Tibial nerve (tissue), 4 donors: ENCODE measurements at regions not wholly inside any gene's neighbourhood (a gene's known extent, or its start where the extent isn't known, plus 50 kb on each side); places are given as distances from the start of the nearest gene placed in this dataset.

Experiments used
- DNase-seq, 2 donors: peaks; one replicate each; pipeline ENCODE4 v3.0.0-alpha.2; 2019; ENCODE audit warnings: low spot score in 2 of 2
- H3K27ac ChIP-seq, 4 donors: fragments of 200-600 bp; sonication (generic) in 3 of 4; one replicate each; pipeline ENCODE4 v1.5.1; 2017 to 2019; ENCODE audit warnings: mild to moderate bottlenecking in 1 of 4
- H3K27me3 ChIP-seq, 2 donors: fragments of 200-600 bp; sonication (generic) in 1 of 2; one replicate each; pipeline versions ENCODE4 v1.5.1 to v1.6.0; 2017 to 2019
- H3K36me3 ChIP-seq, 3 donors: fragments of 200-600 bp; sonication (generic); one replicate each; pipeline ENCODE4 v1.5.1; 2018 to 2019
- H3K4me1 ChIP-seq, 4 donors: fragments of 200-600 bp; sonication (generic) in 3 of 4; one replicate each; pipeline ENCODE4 v1.5.1; 2017 to 2019
- H3K4me3 ChIP-seq, 4 donors: fragments of 200-600 bp; sonication (generic) in 3 of 4; one replicate each; pipeline ENCODE4 v1.5.1; 2017 to 2019; ENCODE audit warnings: mild to moderate bottlenecking in 1 of 4, moderate library complexity in 1 of 4
- H3K9me3 ChIP-seq, 4 donors: fragments of 200-600 bp; sonication (generic) in 3 of 4; one replicate each; pipeline ENCODE4 v1.5.1; 2017 to 2019
- EP300 ChIP-seq, 2 donors: sonication (generic); formaldehyde crosslinking; IDR thresholded peaks; one replicate each; pipeline ENCODE4 v1.6.1; 2017; ENCODE audit warnings: antibody characterized with exemption in 2 of 2, mild to moderate bottlenecking in 1 of 2
- POLR2A ChIP-seq, 2 donors: fragments of 450-650 bp; IDR thresholded peaks; one replicate each; pipeline ENCODE4 v1.6.1; 2017; ENCODE audit warnings: antibody characterized with exemption in 2 of 2, mild to moderate bottlenecking in 2 of 2, moderate library complexity in 2 of 2
- WGBS, 2 donors: methylation state at CpG; one replicate each; pipeline ENCODE4 v1.1.5; 2018; 5-methylcytosine and 5-hydroxymethylcytosine counted together
- TF ChIP-seq, protein P1 (sequence below), 5 experiments: fragments of 200-600 bp in 3 of 5; fragments of 450-650 bp in 2 of 5; sonication (generic) in 3 of 5; IDR thresholded peaks; one replicate each; pipeline ENCODE4 v1.5.1; 2016 to 2019; ENCODE audit warnings: antibody characterized with exemption in 5 of 5, mild to moderate bottlenecking in 3 of 5, moderate library complexity in 2 of 5

DNA sequence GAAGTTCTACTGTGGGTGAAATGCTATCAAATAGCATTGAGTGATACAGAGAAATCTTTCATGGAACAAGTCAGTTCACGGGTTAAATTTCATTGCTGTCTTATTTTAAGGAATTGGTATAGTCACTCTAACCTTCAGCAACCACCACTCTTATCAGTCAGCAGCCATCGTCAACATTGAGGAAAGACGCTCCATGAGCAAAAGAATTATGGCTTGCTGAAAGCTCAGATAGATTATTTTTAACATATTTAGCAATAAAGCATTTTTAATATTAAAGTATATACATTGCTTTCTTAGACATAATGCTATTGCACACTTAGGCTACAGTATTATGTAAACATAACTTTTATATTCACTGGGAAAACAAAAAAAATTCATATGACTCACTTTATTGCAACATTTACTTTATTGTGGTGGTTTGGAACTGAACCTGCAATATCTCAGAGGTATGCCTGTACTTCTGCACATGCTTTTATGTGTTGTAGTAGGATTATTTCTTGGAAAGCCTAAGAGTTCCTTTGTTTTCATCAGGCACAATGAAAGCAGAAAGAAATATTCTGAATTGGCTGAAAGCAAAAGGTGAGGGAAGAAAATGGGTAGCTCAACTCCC lies 586.7 kb downstream of the GBA3 start:
- Histone ChIP-seq H3K9me3 (no peaks in the 10 kb centered on the region), H3K4me1 (no peaks in the 10 kb centered on the region), H3K4me3 (no peak overlapping the region), H3K27me3 (no peaks in the 10 kb centered on the region), H3K36me3 (no peaks in the 10 kb centered on the region), H3K27ac (no peak overlapping the region)
- no peak for TF ChIP-seq EP300 (IDR thresholded peaks at IDR 0.05)
- TF ChIP-seq POLR2A (IDR thresholded peaks at IDR 0.05), result no peak
- TF ChIP-seq, protein P1, sequence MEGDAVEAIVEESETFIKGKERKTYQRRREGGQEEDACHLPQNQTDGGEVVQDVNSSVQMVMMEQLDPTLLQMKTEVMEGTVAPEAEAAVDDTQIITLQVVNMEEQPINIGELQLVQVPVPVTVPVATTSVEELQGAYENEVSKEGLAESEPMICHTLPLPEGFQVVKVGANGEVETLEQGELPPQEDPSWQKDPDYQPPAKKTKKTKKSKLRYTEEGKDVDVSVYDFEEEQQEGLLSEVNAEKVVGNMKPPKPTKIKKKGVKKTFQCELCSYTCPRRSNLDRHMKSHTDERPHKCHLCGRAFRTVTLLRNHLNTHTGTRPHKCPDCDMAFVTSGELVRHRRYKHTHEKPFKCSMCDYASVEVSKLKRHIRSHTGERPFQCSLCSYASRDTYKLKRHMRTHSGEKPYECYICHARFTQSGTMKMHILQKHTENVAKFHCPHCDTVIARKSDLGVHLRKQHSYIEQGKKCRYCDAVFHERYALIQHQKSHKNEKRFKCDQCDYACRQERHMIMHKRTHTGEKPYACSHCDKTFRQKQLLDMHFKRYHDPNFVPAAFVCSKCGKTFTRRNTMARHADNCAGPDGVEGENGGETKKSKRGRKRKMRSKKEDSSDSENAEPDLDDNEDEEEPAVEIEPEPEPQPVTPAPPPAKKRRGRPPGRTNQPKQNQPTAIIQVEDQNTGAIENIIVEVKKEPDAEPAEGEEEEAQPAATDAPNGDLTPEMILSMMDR (IDR thresholded peaks at IDR 0.05), result no peak
- DNase-seq, result no peak
- 78 to 82% methylated on average over 3 of the region's 3 CpGs for WGBS, 2 donors

DNA sequence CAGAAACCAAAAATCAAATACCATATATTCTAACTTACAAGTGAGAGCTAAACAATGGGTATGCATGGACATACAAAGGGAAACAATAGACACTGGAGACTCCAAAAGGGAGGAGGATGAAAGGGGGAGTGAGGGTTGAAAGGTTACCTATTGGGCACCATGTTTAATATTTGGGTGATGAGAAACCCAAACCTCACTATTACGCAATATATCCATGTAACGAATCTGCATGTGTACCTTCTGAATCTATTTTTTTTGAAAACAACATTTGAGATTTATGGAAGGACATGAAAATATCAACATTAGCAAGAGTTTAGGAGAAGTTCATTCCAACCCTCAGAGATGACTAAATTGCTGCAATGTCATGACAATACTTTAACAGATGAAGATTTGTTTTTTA lies 586.1 kb downstream of the GBA3 start:
- TF ChIP-seq EP300 (IDR thresholded peaks at IDR 0.05), result no peak
- no peak for TF ChIP-seq POLR2A (IDR thresholded peaks at IDR 0.05)
- TF ChIP-seq, protein P1 (IDR thresholded peaks at IDR 0.05), result no peak
- H3K36me3 ChIP-seq, result no peaks in the 10 kb centered on the region
- H3K27ac ChIP-seq, result no peak overlapping the region
- H3K4me3 ChIP-seq, result no peak overlapping the region
- 85 to 86% methylated on average over 2 of the region's 2 CpGs for WGBS, 2 donors
- no peaks in the 10 kb centered on the region for H3K9me3 ChIP-seq
- no peaks in the 10 kb centered on the region for H3K27me3 ChIP-seq
- no peaks in the 10 kb centered on the region for H3K4me1 ChIP-seq
- no peak for DNase-seq

DNA sequence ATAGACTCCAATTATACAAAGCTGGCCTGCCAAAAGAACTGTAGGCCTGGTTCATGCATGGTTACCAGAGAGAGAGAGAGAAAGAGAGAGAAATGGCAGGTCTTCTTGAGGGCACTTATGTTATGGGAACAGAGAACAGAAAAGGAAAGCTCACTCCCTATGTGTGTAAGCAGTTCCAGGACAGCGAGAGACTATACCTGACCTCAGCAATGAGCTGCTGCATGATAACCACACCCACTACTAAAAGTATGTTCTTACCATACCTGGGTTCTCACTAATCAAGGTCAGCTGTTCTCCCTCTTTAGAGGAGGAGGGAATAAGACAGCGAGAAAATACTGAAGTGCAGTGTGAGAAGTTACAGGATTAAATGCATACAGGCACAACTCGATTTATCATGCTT lies 583.3 kb downstream of the GBA3 start:
- no peak overlapping the region for H3K27ac ChIP-seq
- WGBS, 2 donors, result 71 to 83% methylated on average over 3 of the region's 3 CpGs
- H3K4me1 ChIP-seq, result no peaks in the 10 kb centered on the region
- no peaks in the 10 kb centered on the region for H3K36me3 ChIP-seq
- no peak for TF ChIP-seq POLR2A (IDR thresholded peaks at IDR 0.05)
- TF ChIP-seq, protein P1 (IDR thresholded peaks at IDR 0.05), result no peak
- no peak for TF ChIP-seq EP300 (IDR thresholded peaks at IDR 0.05)
- H3K4me3 ChIP-seq, result no peak overlapping the region
- DNase-seq, result no peak
- H3K9me3 ChIP-seq, result no peaks in the 10 kb centered on the region
- H3K27me3 ChIP-seq, result no peaks in the 10 kb centered on the region

DNA sequence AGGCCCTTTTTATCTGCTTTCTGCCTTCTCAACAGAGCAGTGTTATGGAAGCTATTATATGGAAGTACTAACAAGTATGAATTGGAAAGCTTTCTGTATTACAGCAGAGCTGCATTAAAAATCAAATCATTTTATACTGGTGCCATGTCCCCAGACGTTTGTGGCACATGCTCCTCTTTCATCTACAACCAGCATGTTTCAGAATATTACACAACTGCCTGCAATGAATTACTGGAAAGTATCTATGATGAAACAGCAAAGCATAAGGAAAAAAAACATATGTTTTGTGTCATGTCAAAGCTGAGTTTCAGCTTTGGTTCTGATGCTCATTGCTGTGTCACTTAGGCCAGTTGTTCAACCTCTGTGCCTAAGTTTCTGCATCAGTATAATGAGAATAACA lies 576.8 kb downstream of the GBA3 start:
- H3K27me3 ChIP-seq, result no peaks in the 10 kb centered on the region
- H3K4me1 ChIP-seq, result no peaks in the 10 kb centered on the region
- no peak overlapping the region for H3K27ac ChIP-seq
- no peak for DNase-seq
- H3K36me3 ChIP-seq, result no peaks in the 10 kb centered on the region
- TF ChIP-seq EP300 (IDR thresholded peaks at IDR 0.05), result no peak
- TF ChIP-seq POLR2A (IDR thresholded peaks at IDR 0.05), result no peak
- TF ChIP-seq, protein P1 (IDR thresholded peaks at IDR 0.05), result no peak
- H3K9me3 ChIP-seq, result no peaks in the 10 kb centered on the region
- no peak overlapping the region for H3K4me3 ChIP-seq
- WGBS, 2 donors, result 8 to 13% methylated on average over 1 of the region's 1 CpG

DNA sequence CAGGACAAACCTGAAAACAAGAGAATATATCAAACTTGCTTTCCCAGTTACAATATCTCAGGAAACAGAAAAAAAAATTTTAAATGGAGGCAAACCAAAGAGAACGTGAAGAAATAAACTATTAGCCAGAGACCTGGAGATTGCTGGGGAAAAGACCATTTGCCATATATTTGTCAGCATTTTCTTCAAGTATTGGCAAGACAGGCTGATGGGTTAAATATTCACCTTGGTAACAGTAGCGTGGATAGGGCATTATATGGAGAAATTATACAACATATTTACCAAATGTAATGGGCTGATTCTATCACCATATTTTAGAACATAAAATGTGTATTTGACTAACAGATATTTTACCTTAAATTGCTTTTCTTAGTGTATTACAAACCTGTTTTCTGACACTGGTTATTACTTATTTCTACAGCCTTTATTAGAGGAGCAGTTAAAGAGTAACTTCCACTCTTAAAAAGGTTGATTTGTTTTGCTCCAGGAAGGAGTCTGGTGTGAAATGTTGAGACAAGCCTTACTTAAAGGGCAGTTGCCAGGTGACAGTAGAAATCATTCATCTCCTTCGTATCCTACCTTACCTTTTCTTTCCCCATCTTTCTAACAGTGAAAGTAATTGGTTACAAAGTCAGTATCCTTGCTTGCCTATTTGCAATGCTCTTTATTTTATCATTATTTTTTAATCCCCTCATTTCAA lies 575.5 kb downstream of the GBA3 start:
- Histone ChIP-seq H3K4me3 (no peak overlapping the region), H3K9me3 (no peaks in the 10 kb centered on the region), H3K36me3 (no peaks in the 10 kb centered on the region), H3K27me3 (no peaks in the 10 kb centered on the region), H3K4me1 (no peaks in the 10 kb centered on the region), H3K27ac (no peak overlapping the region)
- no peak for TF ChIP-seq EP300 (IDR thresholded peaks at IDR 0.05)
- TF ChIP-seq, protein P1 (IDR thresholded peaks at IDR 0.05), result no peak
- no peak for TF ChIP-seq POLR2A (IDR thresholded peaks at IDR 0.05)
- WGBS, 2 donors, result 83 to 86% methylated on average over 3 of the region's 3 CpGs
- DNase-seq, result no peak
